ENCODE measurements at regions not wholly inside any gene's neighbourhood (a gene's known extent, or its start where the extent isn't known, plus 50 kb on each side); places are given as distances from the start of the nearest gene placed in this dataset.

DNA sequence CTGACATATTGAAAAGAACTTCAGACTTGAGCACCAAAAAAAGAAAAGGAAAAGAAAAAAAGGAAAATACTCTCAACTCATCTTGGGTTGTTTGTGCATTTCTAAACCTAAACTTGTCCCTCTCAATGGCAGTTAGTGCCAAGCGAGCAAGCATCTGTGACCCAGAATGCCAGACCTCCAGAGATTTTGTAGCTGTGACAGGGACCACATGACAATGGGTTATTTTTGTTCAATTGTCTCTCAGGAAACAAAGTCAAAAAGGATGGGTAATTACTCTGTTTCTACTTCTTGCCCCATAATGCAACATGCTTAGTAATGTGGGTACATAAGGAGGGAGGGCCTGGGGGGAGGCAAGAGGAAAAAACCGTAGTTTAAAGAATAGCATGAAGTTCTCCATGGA, 285.7 kb upstream of the RTL1 start:
- no peak overlapping the region for H3K4me3 ChIP-seq (ENCODE audit: low read depth, low read length)
- no peak for TF ChIP-seq CTCF (IDR thresholded peaks at IDR 0.05; ENCODE audit: low read depth, low read length)

DNA sequence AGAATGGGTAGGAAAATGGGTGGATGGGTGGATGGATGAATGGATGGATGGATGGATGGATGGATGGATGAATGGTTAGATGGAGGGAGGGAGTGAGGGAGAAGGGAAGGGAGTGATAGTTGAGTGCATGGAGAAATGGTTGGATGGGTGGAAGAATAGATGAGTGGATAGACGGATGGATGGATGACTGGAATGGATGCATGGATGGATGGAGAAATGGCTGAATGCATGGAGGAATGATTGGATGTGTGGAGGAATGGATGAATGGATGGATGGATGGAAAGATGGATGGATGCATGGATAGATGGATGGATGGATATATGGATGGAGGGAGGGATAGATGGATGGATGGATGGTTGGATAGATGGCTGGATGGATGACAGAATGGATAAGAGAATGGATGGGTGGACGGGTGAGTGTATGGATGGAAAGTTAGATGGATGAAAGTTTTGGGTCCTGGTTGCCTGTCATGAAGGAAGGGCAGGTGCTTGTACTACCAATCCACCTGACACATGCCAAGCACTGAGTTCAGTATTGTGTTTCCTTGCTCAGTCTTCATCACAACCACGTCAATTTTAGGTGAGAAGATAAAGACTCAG, 286.5 kb upstream of the RTL1 start:
- TF ChIP-seq CTCF (IDR thresholded peaks at IDR 0.05; ENCODE audit: low read depth, low read length), result no peak
- H3K4me3 ChIP-seq (ENCODE audit: low read depth, low read length), result no peak overlapping the region

- H3K4me3 ChIP-seq (ENCODE audit: low read depth, low read length), result no peak overlapping the region
- TF ChIP-seq CTCF (IDR thresholded peaks at IDR 0.05; ENCODE audit: low read depth, low read length), result no peak
Observed at GRCh38 chr14:101191101-101191720, 287.7 kb upstream of the RTL1 start.

- H3K4me3 ChIP-seq (ENCODE audit: low read depth, low read length), result no peak overlapping the region
- TF ChIP-seq CTCF (IDR thresholded peaks at IDR 0.05; ENCODE audit: low read depth, low read length), result no peak
Observed at GRCh38 chr14:101191721-101192660, 288.5 kb upstream of the RTL1 start.

- no peak for TF ChIP-seq CTCF (IDR thresholded peaks at IDR 0.05; ENCODE audit: low read depth, low read length)
- no peak overlapping the region for H3K4me3 ChIP-seq (ENCODE audit: low read depth, low read length)
Observed at GRCh38 chr14:101192661-101193000, 289.1 kb upstream of the RTL1 start.

DNA sequence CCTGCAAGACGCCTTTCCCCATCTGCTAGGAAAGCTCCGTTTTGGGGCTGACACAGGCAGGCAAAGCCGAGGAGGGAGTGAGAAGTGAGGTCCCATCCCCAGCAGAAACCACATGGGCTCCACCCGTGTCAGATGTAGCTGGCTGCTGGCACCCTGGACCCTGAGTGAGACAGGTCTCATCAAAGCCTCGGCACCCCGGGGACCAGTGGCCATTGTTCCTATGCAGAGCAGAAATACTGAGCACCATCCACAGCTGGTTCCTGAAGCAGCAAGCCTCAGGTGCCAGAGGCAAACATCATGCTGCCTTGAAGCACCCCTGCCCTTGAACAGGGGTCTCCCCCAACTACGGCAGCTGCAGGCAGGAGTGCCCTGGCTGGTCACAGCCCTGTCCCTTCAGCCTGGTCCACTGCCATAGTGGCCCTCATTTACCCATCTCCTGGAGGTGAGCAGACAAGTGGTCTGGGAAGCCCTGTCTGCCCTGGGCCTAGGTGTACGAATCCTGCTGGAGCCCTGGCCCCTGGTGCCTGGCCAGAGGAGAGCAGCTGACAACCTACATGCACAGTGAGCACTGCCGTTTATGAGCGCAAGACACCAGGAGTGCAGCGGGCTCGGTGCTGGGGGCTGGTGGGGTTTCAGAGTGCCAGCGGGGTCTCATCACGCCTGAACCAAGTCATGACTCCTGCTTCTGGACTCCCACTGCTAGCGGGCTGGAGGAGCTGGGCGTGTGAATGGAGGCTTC, 289.8 kb upstream of the RTL1 start:
- TF ChIP-seq CTCF (IDR thresholded peaks at IDR 0.05; ENCODE audit: low read depth, low read length), result no peak
- H3K4me3 ChIP-seq (ENCODE audit: low read depth, low read length), result no peak overlapping the region
